Retina (tissue), 1 donor: ENCODE measurements at regions not wholly inside any gene's neighbourhood (a gene's known extent, or its start where the extent isn't known, plus 50 kb on each side); places are given as distances from the start of the nearest gene placed in this dataset.
"Not testable (repeated sequence)": the region's sequence is repeated elsewhere in the genome, so short reads cannot be mapped to it uniquely, and the experiment has no call there.

Source experiments
- DNase-seq: peaks from one replicate; pipeline ENCODE4 v3.0.0-alpha.2; 2016

DNA sequence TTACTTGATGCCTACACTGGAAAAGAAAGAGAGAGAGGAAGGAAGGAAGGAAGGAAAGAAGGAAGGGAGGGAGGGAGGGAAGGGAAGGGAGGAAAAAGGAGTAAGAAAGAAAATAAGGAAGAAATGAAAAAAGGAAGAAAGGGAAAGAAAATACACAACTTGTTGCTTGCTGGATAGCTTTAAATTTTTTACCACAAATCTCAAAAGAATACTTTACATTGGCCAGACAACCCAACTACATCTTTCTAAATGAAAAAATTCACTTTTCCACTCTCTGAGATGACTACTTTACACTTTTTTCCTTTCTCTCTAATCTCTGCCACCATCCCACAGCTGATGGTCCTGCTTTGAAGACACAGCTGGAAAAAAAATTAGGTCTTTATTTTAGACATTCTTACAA lies 228.9 kb upstream of the FAM78B start:
- no peak for DNase-seq

DNA sequence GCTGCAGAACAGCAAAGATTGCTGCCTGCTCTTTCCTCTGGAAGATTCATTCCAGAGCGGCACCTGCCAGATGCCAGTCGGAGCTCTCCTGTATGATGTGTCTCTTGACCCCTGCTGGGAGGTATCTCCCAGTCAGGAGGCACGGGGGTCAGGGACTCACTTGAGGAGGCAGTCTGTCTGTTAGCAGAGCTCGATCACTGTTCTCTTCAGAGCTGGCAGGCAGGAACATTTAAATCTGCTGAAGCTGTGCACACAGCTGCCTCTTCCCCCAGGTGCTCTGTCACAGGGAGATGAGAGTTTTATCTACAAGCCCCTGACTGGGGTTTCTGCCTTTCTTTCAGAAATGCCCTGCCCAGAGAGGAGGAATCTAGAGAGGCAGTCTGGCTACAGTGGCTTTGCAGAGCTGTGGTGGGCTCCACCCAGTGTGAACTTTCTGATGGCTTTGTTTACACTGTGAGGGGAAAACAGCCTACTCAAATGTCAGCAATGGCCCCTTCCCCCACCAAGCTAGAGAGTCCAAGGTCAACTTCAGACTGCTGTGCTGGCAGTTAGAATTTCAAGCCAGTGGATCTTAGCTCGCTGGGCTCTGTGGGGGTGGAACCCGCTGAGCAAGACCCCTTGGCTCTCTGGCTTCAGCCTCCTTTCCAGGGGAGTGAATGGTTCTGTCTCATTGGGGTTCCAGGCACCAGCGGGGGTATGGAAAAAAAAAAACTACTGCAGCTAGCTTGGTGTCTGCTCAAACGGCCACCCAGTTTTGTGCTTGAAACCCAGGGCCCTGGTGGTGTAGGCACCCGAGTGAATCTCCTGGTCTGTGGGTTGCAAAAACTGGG lies 242.7 kb upstream of the FAM78B start:
- not testable (repeated sequence) for DNase-seq

DNA sequence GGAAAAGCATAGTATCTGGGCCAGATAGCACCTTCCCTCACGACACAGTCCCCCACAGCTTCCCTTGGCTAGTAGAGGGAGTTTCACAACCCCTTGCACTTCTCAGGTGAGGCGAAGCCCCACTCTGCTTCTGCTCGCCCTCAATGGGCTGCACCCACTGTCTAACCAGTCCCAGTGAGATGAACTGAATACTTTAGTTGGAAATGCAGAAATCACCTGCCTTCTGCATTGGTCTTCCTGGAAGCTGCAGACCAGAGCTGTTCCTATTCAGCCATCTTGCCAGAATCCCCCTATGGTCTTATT lies 243.2 kb upstream of the FAM78B start:
- DNase-seq: no peak

DNA sequence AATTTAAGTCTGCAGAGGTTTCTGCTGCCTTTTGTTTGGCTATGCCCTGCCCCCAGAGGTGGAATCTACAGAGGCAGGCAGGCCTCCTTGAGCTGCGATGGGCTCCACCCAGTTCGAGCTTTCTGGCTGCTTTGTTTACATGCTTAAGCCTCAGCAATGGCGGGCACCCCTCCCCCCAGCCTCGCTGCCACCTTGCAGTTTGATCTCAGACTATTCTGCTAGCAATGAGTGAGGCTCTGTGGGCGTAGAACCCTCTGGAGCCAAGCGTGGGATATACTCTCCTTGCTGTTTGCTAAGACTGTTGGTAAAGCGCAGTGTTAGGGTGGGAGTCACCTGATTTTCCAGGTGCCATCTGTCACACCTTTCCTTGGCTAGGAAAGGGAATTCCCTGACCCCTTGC lies 250.0 kb upstream of the FAM78B start:
- DNase-seq: not testable (repeated sequence)

DNA sequence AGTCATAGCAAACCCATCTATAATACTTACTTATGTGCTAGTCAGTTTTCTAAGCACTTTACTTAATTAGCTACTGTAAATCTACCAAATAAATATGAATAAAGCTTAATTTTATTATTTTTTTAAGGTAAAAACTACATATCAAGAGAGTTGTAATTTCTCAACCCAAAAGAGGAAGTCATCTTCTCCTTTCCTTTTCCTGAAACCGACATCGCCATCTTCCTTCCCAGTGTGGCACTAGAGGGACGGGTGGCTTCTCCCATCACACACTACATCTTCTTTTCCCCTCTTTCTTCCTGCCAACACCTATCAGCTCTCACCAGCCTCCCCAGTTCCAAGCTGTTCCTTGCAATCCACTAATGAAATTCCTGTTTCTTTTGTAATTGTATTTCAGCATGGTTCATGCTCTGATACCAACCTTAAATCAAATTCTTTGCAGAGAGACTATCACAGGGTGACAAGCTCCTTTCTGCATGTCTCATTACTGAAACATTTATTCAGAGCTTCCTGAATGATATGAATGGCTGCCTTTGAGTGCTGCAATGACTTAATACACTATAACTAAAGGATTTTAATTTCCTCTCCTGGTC lies 251.6 kb upstream of the FAM78B start:
- DNase-seq: no peak

DNA sequence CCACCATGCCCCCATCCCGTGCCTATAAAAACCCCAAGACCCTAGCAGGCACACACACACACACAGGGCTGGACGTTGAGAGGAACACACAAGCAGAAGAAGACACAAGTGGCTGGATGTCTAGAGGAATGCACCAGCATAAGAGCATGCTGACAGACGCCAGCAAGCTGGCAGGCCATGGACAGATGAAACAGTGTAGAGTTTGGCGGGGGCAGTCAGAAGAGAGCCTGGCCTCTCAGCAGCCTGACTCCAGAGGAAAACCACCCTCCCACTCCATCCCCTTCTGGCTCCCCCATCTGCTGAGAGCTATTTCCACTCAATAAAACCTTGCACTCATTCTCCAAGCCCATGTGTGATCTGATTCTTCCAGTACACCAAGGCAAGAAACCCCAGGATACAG lies 255.8 kb upstream of the FAM78B start:
- DNase-seq: not testable (repeated sequence)

DNA sequence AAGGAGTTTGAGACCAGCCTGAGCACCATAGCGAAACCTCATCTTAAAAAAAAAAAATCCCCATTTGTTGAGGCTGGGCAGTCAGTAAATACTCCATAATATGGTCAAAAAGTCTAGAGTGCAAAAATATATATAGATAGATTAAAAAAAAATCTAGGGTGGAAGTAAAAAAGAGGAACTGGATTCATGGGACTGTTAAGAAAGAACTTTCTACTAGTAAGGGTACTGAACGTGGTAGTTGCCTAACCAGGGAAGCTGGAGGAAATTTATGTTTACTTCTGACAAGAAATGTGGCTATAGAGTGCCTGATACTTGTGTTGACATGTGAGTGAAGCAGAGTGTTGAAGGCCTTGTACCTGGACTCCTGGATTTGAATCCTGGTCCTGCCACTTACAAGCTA lies 265.9 kb upstream of the FAM78B start:
- no peak for DNase-seq

DNA sequence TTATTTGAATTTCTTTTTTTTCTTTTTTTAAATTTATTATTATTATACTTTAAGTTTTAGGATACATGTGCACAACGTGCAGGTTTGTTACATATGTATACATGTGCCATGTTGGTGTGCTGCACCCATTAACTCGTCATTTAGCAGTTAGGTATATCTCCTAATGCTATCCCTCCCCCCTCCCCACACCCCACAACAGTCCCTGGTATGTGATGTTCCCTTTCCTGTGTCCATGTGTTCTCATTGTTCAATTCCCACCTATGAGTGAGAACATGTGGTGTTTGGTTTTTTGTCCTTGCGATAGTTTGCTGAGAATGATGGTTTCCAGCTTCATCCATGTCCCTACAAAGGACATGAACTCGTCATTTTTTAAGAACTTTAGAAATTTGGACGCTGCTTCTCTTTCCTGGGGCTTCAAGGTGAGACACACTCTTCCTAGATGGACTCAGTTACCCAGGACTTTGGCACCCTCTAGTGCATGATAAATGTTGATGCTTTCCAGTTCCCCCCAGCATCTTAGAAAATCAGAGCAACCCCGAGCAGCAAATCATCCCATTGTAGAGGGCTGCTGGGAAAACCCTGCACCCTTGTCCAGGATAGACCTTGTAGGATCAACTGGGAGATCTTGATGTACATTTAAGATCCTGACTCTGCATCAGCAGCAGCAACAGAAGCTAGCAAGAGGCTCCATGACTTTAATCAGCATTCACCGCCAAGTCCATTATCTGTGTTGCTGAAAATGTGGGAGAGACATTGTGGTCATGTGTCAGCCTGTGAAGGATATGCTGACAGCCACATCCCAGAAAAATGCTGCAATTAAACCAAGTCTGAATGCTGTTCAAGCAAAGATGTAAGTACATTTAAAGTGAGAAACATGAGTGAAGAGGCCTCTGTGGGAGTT lies 266.9 kb upstream of the FAM78B start:
- peak; percentile 27 for DNase-seq

DNA sequence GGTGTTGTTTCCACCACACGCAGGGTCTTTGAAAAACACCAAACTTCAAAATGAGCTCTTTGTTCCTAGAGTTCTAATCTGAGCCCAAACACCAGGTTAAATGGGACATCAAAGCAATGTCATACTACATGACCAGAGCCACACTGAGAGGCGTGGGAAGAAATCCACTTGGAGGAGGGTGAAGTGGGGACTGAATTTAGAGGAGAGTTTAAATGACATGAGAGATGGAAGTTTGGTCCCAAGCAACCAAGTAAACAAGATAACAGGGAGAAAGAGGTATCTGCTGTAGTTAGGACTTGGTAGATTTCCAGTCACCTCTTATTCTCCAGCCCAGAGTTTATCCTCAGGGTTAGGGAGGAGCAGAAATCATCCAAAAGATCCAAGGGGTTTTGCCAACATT lies 290.9 kb upstream of the FAM78B start:
- no peak for DNase-seq

DNA sequence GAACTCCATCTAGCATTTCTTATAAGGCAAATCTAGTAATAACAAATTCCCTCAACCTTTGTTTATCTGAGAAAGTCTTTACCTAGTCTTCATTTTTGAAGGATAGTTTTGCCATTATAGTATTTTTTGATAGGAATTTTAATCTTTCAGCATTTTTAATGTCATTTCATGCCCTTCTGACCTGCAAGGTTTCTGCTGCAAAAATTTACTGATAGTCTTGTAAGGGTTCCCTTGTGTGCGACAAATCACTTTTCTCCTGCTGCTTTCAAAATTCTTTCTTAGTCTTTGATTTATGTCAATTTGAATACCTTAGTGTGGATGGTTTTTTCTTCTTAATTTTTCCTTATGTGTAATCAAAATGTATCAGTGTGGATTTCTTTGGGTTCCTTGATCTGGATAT lies 297.5 kb upstream of the FAM78B start:
- DNase-seq: no peak

DNA sequence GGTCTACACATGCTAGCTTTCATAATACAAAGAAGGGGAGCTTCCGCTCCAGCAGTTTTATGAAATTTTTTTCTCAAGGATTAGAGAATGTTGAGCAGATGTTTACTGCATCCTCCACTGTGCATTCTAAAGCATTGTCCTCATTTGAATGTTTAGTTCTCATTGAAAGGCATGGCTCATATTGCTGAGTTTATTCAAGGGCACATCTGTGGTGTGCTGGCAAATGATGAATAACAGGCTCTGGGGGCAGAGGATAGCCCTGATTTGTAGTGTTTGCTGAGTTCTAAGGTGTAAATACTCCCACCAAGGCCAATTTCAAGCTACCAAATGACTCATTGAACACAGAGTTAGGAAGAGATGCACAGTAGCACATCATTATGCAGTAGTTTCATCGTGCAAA lies 303.2 kb upstream of the FAM78B start:
- peak; percentile 11 for DNase-seq

DNA sequence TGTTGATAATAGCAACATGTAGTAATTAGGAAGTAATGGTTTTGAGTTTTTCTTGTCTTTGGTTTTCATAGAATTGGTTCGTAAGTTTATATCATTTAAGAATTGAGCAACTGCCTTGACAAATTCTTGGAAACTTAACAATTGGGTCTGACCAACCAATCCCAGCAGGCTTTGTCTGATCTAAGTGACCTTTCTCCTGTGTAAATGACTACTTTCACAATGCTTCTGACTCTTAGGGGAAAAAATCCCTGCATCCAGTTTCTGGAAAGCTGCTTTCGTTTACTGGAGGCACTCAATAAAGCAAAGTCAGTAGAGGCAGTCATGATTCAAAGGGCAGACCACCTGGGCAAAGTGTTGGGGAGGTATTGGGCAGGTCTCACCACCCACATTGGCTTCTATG lies 303.6 kb upstream of the FAM78B start:
- no peak for DNase-seq

DNA sequence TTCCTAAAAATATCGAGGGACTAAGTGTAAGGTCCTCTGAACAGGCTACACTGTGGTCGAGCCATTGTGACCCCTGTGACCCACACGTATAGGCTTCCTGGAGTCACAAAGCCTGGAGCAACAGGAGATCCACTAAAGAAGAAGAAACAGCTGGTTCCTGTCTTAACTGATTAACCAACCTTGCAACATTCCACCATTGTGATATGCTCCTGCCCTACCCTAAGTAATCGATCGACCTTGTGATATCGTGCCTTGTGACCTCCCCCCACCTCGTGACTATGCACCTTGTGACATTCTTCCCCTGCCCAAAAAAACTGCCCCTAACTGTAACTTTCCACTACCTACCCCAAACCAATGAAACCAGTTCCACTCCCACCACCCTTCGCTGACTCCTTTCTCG lies 304.6 kb upstream of the FAM78B start:
- no peak for DNase-seq

DNA sequence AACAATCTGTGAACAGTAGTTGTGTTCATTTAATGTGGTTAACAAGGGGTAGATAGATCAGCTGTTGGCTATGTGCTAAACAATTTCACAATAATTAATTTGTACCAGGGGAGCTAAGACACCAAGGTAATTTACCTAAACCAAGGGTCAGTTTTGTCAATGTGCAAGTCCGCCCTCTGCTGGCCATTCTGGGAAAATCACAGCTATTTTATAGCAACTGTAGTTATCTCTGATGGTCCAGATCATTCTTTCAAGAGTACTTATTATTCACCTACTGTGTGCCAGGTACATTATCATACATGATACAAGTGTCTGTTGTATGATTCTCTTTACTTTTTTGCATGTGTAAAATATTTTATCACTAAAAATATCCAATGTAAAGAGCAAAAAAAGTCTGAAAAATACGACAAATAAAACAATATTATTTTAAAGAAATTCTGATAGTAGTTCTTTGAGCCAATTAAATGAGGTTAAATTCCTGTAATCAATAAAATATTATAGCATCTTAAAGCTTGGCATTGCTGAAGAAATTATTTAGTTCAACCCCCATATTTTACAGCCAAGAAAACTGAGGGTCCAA lies 312.3 kb upstream of the FAM78B start:
- peak; percentile 20 for DNase-seq

DNA sequence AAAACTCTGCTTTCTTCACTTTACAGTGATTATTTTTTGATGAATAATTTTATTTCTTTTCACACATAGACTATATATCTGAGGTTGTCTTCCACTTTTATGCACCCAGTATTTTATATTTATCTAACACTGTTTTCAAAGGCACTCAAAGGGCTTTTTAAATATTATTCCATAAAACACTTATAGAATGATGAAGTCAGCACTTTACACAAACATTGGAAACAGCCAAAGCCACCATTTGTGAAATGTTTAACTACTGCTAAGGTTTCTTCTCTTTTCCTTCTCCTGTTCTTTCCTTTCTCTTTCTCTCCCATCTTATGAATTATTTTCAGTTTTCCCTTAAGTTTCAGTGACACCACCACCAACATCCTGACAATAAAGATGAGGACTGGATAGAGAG lies 317.7 kb upstream of the FAM78B start:
- no peak for DNase-seq

DNA sequence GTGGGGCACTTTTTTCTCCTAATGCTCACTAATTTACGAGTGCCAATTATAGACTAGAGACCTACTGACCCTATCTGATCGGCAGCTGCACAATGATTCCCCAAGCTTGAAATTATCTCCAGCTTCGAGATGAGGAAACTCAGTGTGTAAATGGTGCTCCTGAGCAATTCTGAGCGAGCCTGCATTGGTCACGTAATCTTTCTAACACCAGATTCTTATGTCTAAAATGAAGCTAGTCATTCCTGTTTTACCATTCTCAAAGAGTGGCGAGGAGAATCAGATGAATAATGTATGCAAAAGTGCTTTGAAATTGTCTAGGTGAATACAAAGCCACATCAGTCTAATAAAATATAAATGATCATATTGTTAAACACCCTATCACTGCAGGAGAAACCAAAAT lies 318.1 kb upstream of the FAM78B start:
- DNase-seq: no peak

DNA sequence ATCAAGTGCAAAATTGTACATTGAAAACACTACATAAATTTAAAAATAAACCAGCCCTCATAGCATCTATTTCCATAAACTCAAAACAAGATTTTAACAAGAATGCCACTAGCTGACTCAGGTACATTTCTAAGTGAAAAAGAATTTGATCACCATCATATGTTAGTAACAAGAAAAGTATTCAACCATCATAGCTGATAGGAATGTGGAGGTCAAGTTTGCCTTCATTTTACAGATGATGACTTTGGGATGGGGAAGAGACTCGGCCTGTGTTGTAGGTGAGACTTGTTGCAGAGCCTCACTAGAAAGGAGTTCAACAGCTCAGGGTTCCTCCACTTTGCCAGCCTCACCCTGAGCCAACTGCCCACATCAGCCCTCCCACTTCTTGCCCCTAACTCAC lies 318.8 kb upstream of the FAM78B start:
- no peak for DNase-seq

DNA sequence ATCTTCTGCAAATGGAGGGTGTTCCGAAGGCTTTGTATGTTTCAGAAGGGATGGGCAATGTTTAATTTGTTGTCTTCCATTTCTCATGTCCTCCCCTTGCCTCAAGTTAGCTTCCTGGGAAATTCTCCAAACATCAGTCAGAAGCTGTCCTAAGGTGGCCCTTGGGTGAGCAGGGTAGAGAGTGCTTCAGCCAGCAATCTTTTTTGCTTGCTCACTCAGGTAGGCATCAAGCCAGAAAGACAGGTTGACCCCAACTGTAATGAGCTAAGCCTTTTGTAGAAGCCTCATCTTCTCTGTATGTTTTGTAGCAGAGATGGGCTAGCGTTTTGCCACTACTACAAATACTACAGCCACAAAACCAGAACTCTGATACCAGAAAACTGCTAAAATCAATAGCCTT lies 321.5 kb upstream of the FAM78B start:
- DNase-seq: no peak

DNA sequence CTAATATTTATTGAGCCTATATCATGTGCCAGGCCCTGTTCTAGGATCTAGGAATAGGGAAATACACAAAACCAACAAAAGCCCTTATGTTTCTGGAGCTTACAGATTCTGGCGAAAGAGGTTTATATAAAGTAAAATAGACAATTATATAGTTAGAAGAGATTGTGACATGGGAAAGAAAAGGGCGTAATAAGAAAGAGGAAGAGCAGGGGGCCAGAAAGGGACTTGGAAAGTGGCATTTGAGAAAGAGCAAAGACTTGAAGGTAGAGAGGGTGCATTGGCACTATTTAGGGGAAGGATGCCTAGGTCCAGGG lies 322.5 kb upstream of the FAM78B start:
- DNase-seq: no peak

DNA sequence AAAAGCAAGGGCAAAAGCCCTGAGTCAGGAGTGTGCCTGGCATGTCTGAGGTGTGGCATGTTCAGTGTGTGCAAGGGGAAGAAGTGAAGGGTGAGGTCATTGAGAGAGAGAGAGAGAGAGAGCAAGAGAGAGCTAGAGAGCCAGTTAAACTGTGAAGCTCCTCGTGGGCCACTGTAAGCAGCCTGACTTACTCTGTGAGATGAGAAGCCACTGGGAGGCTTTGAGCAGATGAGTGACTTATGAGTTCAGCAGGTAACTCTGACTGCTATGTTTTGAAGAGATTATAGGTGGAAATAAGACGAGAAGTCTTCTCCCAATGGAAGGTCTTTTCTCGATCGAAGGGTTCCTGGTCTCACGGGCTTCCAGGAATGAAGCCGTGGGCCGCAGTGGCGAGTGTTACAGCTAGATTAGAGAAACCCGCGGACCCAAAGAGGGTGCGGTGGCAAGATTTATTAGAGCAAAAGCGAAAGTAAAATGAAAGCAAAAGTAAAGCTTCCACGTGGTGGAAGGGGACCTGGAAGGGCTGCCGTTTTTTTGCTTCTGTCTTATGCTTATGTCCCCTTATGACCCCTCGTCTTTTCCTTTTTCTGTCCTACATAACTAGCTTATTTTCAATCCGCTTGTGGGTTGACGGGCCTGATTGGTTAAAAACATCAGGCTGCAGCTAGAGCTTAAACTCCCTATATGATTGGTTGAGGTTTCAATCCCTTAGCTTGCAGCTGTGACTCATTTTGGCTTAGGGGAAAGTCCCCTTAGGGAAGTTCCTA lies 323.1 kb upstream of the FAM78B start:
- no peak for DNase-seq

DNA sequence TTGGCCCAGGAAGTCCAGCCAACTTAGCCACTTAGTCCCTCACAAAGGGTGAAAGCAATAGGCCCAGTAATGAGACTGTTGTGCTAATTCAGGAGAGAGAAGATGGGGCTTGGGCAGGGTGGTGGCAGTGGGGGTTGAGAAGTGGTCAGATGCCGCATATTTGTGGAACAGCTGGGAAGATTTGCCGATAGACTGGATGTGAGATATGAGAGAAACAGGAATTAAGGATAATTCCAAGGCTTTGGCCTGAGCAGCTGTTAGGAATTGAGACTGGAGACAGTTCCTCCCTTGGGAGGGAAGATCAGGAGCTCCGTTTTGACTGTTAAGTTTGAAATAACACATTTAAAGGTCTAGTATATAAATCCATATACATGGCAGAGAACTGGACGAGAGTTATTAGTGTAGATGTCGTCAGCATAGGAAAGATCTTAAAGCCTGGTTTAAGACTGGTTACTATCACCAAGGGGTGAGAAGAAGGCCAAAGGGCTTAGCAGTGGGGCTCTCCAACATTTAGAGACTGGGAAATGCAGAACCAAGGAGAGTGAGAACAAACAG lies 323.7 kb upstream of the FAM78B start:
- no peak for DNase-seq

DNA sequence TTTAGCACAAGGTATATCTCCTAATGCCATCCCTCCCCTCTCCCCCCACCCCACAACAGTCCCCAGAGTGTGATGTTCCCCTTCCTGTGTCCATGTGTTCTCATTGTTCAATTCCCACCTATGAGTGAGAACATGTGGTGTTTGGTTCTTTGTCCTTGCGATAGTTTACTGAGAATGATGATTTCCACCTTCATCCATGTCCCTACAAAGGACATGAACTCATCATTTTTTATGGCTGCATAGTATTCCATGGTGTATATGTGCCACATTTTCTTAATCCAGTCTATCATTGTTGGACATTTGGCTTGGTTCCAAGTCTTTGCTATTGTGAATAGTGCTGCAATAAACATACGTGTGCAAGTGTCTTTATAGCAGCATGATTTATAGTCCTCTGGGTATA lies 327.0 kb upstream of the FAM78B start:
- not testable (repeated sequence) for DNase-seq

DNA sequence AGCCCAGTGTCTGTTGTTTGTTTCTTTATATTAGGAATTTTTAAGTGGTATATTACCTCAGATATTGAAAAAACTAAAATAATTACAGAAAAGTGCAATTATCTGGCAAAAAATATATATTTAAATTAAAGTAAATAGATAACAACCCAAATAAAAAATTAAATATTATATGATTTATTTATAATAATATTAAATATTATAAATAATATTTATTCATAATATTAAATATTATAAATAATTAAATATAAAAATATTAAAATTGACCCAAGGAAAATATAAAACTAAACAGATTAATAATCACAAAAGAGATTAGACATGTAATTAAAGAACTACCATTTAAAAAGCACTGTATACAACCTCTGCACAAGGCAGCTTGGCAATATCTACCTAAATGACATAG lies 331.9 kb upstream of the POGK start:
- DNase-seq: no peak
